Psoas muscle (tissue), 7 donors: ENCODE measurements at regions not wholly inside any gene's neighbourhood (a gene's known extent, or its start where the extent isn't known, plus 50 kb on each side); places are given as distances from the start of the nearest gene placed in this dataset.
"Not testable (repeated sequence)": the region's sequence is repeated elsewhere in the genome, so short reads cannot be mapped to it uniquely, and the experiment has no call there.

ENCODE experiments used
- ATAC-seq, 4 donors: fragments of 200-7000 bp; cut with Tn5 transposase; one replicate each; pipeline ENCODE4 v1.9.1; 2020; ENCODE audit warnings: moderate library complexity in 3 of 4, mild to moderate bottlenecking in 2 of 4
- DNase-seq, 2 donors: peaks; one replicate each; pipeline ENCODE4 v3.0.0-alpha.2; 2020
- H3K27ac ChIP-seq: fragments of 200-600 bp; one replicate; pipeline ENCODE4 v1.8.0; 2022
- H3K27me3 ChIP-seq, 3 donors: fragments of 200-600 bp in 1 of 3; one replicate each; pipeline versions ENCODE4 v1.6.1 to v1.8.0; 2013 to 2022; ENCODE audit warnings: low read length in 2 of 3, mild to moderate bottlenecking in 2 of 3, moderate library complexity in 1 of 3; ENCODE audit not compliant: insufficient read depth in 3 of 3
- H3K36me3 ChIP-seq, 2 donors: fragments of 200-600 bp in 1 of 2; one replicate each; pipeline versions ENCODE4 v1.6.1 to v1.8.0; 2013 to 2022; ENCODE audit warnings: low read depth in 1 of 2, mild to moderate bottlenecking in 1 of 2, moderate library complexity in 1 of 2; ENCODE audit not compliant: insufficient read depth in 1 of 2
- H3K4me1 ChIP-seq: fragments of 200-600 bp; one replicate; pipeline ENCODE4 v1.8.0; 2022
- H3K4me3 ChIP-seq: fragments of 200-600 bp; one replicate; pipeline ENCODE4 v1.8.0; 2022; ENCODE audit warnings: mild to moderate bottlenecking
- H3K9me3 ChIP-seq: fragments of 200-600 bp; one replicate; pipeline ENCODE4 v1.8.0; 2022
- WGBS, 3 donors: extraction: QIAGEN DNeasy Blood & Tissue Kit; methylation state at CpG; one replicate each; pipeline versions ENCODE4 v1.1.6 to v1.1.7; 2013; 5-methylcytosine and 5-hydroxymethylcytosine counted together
- intact Hi-C, 2 donors: fragments of 100-400 bp; cut with DNase I; formaldehyde crosslinking; loops; one replicate each; pipeline versions ENCODE4 v1.11.0 to v1.14.2; 2022
- TF ChIP-seq, protein P1 (sequence below): fragments of 200-600 bp; IDR thresholded peaks from one replicate; pipeline ENCODE4 v1.8.0; 2022; ENCODE audit warnings: antibody characterized with exemption
- donor health status: healthy with polysubstance abuse.
- donor health status: DM: no; HTN: no; CAD: no; lungs with moderate emphysema.
- donor health status: Bipolar disorder and iron deficiency.
- donor health status: healthy.
- donor health status: DM: yes; HTN: yes; CAD: no.
- donor health status: DM: no; HTN: no; CAD: no.
- donor health status: DM: yes; HTN: yes; CAD: no.

DNA sequence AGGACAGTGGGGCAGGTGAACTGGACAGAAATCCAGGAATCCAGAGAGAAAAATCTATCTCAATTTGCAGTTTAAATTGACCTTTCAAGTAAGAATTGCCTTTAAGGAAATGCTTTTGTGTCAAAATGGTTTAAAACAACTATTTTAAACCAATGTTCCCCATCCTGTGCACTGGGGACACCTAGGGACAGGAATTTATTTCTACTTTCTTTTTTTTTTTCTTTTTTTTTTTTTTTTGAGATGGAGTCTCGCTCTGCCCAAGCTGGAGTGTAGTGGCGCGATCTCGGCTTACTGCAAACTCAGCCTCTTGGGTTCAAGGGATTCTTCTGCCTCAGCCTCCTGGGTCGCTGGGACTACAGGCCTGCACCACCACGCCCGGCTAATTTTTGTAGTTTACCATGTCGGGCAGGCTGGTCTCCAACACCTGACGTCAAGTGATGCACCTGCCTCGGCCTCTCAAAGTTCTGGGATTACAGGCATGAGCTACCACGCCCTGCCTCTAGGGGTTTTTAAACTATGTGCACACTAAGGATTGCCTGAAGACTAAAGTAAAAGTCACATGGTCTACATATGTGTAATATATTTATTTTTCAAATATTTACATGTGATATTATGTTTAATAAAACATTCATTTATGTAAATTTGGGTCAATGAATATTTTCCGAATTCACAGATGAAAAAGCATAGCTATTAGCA, 1213.4 kb downstream of the STIM2 start:
- 77 to 85% (median 81%) methylated on average over 12 of the region's 12 CpGs for WGBS, 3 donors
- no peaks in the 10 kb centered on the region for H3K36me3 ChIP-seq
- no peak for DNase-seq
- TF ChIP-seq, protein P1, sequence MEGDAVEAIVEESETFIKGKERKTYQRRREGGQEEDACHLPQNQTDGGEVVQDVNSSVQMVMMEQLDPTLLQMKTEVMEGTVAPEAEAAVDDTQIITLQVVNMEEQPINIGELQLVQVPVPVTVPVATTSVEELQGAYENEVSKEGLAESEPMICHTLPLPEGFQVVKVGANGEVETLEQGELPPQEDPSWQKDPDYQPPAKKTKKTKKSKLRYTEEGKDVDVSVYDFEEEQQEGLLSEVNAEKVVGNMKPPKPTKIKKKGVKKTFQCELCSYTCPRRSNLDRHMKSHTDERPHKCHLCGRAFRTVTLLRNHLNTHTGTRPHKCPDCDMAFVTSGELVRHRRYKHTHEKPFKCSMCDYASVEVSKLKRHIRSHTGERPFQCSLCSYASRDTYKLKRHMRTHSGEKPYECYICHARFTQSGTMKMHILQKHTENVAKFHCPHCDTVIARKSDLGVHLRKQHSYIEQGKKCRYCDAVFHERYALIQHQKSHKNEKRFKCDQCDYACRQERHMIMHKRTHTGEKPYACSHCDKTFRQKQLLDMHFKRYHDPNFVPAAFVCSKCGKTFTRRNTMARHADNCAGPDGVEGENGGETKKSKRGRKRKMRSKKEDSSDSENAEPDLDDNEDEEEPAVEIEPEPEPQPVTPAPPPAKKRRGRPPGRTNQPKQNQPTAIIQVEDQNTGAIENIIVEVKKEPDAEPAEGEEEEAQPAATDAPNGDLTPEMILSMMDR: no peak
- no peaks in the 10 kb centered on the region for H3K27me3 ChIP-seq
- ATAC-seq: no peak
- H3K27ac ChIP-seq: no peak overlapping the region
- no peaks in the 10 kb centered on the region for H3K4me1 ChIP-seq
- H3K4me3 ChIP-seq: no peak overlapping the region
- intact Hi-C loops: no loop called here
- H3K9me3 ChIP-seq: no peaks in the 10 kb centered on the region

DNA sequence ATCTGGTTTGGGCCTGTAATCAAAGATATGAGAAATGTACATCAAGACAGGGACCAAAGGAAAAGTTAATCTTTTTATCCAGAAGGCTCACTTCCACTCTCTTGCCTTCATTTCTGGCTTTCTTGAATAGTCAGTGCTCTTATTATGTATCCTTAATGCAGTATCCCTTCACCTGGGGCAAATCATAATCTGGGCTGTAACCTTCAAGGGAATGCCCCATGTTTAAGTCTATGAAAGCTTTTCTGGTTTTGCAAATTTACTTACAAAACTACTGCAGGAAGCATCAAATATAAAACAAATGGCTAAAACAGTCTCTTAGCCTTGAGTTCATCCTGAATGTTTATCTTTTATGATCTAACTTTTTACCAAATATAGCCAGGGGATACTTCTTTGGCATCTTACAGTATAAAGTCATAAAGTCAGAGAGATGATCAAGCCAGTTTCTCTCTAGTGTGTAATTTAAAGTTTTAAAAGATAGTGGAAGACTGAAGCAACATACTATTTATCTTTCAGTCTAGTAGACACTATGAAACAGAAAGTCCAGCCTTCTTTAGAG, 1214.8 kb downstream of the STIM2 start:
- DNase-seq (no peak), ATAC-seq (no peak)
- Histone ChIP-seq H3K4me1 (no peaks in the 10 kb centered on the region), H3K9me3 (no peaks in the 10 kb centered on the region), H3K27me3 (no peaks in the 10 kb centered on the region), H3K36me3 (no peaks in the 10 kb centered on the region), H3K4me3 (no peak overlapping the region), H3K27ac (no peak overlapping the region)
- intact Hi-C loops: no loop called here
- TF ChIP-seq, protein P1: no peak

DNA sequence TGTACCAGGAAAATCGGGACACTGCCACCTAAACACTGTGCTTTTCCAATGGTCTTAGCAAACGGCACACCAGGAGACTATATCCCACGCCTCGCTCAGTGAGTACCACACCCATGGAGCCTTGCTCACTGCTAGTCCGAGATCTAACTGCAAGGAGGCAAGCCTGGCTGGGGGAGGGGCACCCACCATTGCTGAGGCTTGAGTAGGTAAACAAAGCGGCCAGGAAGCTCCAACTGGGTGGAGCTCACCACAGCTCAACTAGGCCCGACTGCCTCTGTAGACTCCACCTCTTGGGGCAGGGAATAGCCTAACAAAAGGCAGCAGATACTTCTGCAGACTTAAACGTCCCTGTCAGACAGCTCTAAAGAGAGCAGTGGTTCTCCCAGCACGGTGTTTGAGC, 1216.6 kb downstream of the STIM2 start:
- WGBS, 3 donors: 75 to 78% (median 76%) methylated on average over 9 of the region's 9 CpGs
- intact Hi-C loops, ATAC-seq, H3K27me3 ChIP-seq, H3K36me3 ChIP-seq, H3K4me1 ChIP-seq, H3K9me3 ChIP-seq, H3K27ac ChIP-seq, DNase-seq, H3K4me3 ChIP-seq: not testable (repeated sequence)

DNA sequence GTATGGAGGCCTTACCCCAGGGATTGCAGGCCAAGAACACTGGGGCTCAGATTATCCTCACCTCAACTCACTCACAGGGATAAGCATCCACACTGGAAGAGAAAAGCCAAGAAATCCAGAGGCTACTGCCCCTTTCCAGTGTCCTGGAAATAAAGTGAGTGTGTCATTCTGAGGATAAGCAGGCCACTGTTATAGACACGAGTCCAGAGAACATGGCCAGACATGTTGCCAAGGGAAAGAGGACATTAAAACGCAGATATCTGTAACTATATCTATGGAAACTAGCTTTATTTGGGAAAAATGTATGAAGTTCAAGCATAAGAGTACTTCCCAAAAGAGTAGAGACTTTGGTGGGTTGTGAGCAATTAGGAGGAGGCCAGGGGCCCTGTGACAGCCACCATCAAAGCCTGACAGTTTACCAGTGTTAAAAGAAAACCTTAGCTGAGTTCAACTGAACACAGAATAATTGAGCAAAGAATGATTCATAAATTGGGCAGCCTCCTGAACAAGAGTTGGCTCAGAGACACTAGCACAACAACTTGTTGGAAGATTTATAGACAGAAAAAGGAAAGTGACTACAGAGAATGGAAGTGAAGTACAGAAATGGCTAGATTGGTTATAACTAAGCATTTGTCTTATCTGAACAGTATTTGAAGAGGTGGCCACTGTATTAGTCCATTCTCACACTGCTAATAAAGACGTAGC, 1222.2 kb downstream of the STIM2 start:
- 74 to 76% (median 74%) methylated on average over 3 of the region's 3 CpGs for WGBS, 3 donors
- no peak for ATAC-seq
- DNase-seq: no peak
- TF ChIP-seq, protein P1: no peak
- Histone ChIP-seq H3K9me3 (no peaks in the 10 kb centered on the region), H3K4me1 (no peaks in the 10 kb centered on the region), H3K4me3 (no peak overlapping the region), H3K27ac (no peak overlapping the region), H3K27me3 (no peaks in the 10 kb centered on the region), H3K36me3 (no peaks in the 10 kb centered on the region)
- intact Hi-C loops: no loop called here

DNA sequence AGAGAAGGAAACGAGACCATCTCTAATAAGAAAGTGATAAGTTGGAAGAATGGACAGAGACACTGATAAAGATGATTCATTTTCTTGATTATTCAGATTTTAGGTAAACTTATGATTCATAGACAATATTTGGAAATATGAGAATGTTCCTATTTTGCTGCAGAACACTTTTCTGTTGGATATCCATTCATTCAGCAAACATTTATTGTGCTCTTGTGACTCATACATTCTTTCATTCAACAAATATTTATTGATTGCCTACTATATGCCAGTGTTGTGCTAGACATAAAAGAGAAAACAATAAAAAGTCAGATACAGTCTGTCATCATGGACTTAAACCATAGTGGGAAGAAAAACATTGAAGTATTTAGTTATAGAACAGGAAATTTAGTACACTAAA, 1232.0 kb downstream of the STIM2 start:
- TF ChIP-seq, protein P1: no peak
- WGBS, 3 donors: 59 to 79% (median 67%) methylated on average over 1 of the region's 1 CpG

More for the DNA sequence above, 1232.0 kb downstream of the STIM2 start:
- Histone ChIP-seq H3K4me1 (no peaks in the 10 kb centered on the region), H3K9me3 (no peaks in the 10 kb centered on the region), H3K27ac (no peak overlapping the region), H3K36me3 (no peaks in the 10 kb centered on the region), H3K27me3 (no peaks in the 10 kb centered on the region), H3K4me3 (no peak overlapping the region)
- intact Hi-C loops: no loop called here
- ATAC-seq (no peak), DNase-seq (no peak)
